ENCODE measurements at regions not wholly inside any gene's neighbourhood (a gene's known extent, or its start where the extent isn't known, plus 50 kb on each side); places are given as distances from the start of the nearest gene placed in this dataset.

- TF ChIP-seq HNF4G (IDR thresholded peaks at IDR 0.05): no peak
- TF ChIP-seq, protein P1, sequence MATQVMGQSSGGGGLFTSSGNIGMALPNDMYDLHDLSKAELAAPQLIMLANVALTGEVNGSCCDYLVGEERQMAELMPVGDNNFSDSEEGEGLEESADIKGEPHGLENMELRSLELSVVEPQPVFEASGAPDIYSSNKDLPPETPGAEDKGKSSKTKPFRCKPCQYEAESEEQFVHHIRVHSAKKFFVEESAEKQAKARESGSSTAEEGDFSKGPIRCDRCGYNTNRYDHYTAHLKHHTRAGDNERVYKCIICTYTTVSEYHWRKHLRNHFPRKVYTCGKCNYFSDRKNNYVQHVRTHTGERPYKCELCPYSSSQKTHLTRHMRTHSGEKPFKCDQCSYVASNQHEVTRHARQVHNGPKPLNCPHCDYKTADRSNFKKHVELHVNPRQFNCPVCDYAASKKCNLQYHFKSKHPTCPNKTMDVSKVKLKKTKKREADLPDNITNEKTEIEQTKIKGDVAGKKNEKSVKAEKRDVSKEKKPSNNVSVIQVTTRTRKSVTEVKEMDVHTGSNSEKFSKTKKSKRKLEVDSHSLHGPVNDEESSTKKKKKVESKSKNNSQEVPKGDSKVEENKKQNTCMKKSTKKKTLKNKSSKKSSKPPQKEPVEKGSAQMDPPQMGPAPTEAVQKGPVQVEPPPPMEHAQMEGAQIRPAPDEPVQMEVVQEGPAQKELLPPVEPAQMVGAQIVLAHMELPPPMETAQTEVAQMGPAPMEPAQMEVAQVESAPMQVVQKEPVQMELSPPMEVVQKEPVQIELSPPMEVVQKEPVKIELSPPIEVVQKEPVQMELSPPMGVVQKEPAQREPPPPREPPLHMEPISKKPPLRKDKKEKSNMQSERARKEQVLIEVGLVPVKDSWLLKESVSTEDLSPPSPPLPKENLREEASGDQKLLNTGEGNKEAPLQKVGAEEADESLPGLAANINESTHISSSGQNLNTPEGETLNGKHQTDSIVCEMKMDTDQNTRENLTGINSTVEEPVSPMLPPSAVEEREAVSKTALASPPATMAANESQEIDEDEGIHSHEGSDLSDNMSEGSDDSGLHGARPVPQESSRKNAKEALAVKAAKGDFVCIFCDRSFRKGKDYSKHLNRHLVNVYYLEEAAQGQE (IDR thresholded peaks at IDR 0.05): no peak
- TF ChIP-seq JUND (IDR thresholded peaks at IDR 0.05): no peak
- TF ChIP-seq, protein P2, sequence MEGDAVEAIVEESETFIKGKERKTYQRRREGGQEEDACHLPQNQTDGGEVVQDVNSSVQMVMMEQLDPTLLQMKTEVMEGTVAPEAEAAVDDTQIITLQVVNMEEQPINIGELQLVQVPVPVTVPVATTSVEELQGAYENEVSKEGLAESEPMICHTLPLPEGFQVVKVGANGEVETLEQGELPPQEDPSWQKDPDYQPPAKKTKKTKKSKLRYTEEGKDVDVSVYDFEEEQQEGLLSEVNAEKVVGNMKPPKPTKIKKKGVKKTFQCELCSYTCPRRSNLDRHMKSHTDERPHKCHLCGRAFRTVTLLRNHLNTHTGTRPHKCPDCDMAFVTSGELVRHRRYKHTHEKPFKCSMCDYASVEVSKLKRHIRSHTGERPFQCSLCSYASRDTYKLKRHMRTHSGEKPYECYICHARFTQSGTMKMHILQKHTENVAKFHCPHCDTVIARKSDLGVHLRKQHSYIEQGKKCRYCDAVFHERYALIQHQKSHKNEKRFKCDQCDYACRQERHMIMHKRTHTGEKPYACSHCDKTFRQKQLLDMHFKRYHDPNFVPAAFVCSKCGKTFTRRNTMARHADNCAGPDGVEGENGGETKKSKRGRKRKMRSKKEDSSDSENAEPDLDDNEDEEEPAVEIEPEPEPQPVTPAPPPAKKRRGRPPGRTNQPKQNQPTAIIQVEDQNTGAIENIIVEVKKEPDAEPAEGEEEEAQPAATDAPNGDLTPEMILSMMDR (IDR thresholded peaks at IDR 0.05; ENCODE audit: low read depth, low read length, missing input control): no peak
- no peak for TF ChIP-seq SP1 (IDR thresholded peaks at IDR 0.05)
- TF ChIP-seq, protein P3, sequence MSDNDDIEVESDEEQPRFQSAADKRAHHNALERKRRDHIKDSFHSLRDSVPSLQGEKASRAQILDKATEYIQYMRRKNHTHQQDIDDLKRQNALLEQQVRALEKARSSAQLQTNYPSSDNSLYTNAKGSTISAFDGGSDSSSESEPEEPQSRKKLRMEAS (IDR thresholded peaks at IDR 0.05): no peak
- no peak for TF ChIP-seq TAF1 (conservative IDR thresholded peaks at IDR 0.05)
- TF ChIP-seq GABPA (IDR thresholded peaks at IDR 0.05 in 1 of 2, conservative IDR thresholded peaks at IDR 0.05 in 1 of 2): no peak
- TF ChIP-seq YY1 (IDR thresholded peaks at IDR 0.05): no peak
- no peak for TF ChIP-seq RAD21 (IDR thresholded peaks at IDR 0.05)
- TF ChIP-seq ATF3 (IDR thresholded peaks at IDR 0.05): no peak
These were observed 484.6 kb upstream of the HS6ST1 start for GRCh38 chr2:128803222-128803621.

Measured in liver (tissue), 3 donors.